Lower leg skin (tissue), 4 donors: ENCODE measurements at regions not wholly inside any gene's neighbourhood (a gene's known extent, or its start where the extent isn't known, plus 50 kb on each side); places are given as distances from the start of the nearest gene placed in this dataset.

Source experiments
- DNase-seq, 2 donors: peaks; one replicate each; pipeline ENCODE4 v3.0.0-alpha.2; 2019; ENCODE audit warnings: low spot score in 2 of 2
- H3K4me3 ChIP-seq: fragments of 200-600 bp; sonication (generic); 2 replicates; pipeline ENCODE4 v1.5.1; 2017; ENCODE audit warnings: mild to moderate bottlenecking, low read depth; ENCODE audit not compliant: poor library complexity, severe bottlenecking
- CTCF ChIP-seq, 3 donors: fragments of 450-650 bp; IDR thresholded peaks; one replicate each; pipeline ENCODE4 v1.5.1; 2016; ENCODE audit warnings: antibody characterized with exemption in 3 of 3, mild to moderate bottlenecking in 3 of 3, moderate library complexity in 2 of 3
- POLR2A ChIP-seq, 2 donors: fragments of 450-650 bp; IDR thresholded peaks; one replicate each; pipeline ENCODE4 v1.6.1; 2016 to 2017; ENCODE audit warnings: antibody characterized with exemption in 2 of 2, mild to moderate bottlenecking in 1 of 2, moderate library complexity in 1 of 2
- WGBS, 2 donors: methylation state at CpG; one replicate each; pipeline ENCODE4 v1.1.5; 2018; 5-methylcytosine and 5-hydroxymethylcytosine counted together
- intact Hi-C: fragments of 100-400 bp; cut with DNase I; formaldehyde crosslinking; loops from one replicate; pipeline ENCODE4 v1.15.0; 2023; ENCODE audit warnings: low total_unique reads

DNA sequence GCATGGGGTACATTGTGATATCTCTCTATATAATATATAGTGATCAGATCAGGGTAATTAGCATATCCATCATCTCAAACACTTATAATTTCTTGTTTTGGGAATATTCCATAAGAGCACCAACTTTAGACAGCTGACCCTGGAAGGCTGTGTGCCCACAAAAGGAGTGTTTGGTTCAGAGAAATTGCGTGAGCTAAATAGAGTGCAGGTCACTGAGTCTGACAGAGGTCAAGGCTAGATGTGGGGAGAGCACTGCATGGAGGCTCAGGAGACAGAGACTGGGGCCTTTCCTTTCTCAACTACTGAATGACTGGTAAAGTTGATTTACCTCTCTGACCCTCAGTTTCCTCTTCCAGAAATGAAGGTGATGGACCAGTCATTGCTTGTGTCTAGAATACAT lies 114.9 kb upstream of the ADGRF1 start:
- intact Hi-C loops, result no loop called here
- 88 to 95% methylated on average over 1 of the region's 1 CpG for WGBS, 2 donors
- H3K4me3 ChIP-seq, result no peak overlapping the region
- no peak for DNase-seq
- TF ChIP-seq CTCF (IDR thresholded peaks at IDR 0.05) (no peak), POLR2A (IDR thresholded peaks at IDR 0.05) (no peak)

DNA sequence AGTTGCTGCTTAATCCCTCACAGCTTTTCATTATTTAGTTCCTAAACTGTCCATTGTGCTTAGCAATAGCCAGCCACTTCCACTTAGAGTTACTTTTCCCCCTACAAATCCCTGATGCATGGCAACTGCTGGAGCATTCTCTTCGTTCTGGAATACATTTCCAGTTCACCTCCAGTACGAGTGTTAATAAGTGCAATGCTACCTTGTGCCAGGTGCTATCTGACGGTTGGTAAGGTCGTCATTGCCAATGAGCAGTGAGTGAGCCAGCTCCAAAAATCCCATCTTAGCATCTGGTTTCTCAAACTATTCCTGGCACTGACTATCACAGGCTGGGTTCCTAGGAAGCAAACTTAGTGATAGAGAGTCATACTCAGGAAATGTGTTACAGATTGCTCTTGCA lies 114.1 kb upstream of the ADGRF1 start:
- TF ChIP-seq POLR2A (IDR thresholded peaks at IDR 0.05) (no peak), CTCF (IDR thresholded peaks at IDR 0.05) (no peak)
- intact Hi-C loops, result no loop called here
- H3K4me3 ChIP-seq, result no peak overlapping the region
- WGBS, 2 donors, result 56% methylated on average over 4 of the region's 4 CpGs
- no peak for DNase-seq

GRCh38 chr6:47153404-47153755 lies 111.2 kb upstream of the ADGRF1 start:
- intact Hi-C loops, result no loop called here
- WGBS, 2 donors, result 75 to 87% methylated on average over 3 of the region's 3 CpGs
- no peak for TF ChIP-seq POLR2A (IDR thresholded peaks at IDR 0.05)
- DNase-seq, result no peak
- no peak overlapping the region for H3K4me3 ChIP-seq

DNA sequence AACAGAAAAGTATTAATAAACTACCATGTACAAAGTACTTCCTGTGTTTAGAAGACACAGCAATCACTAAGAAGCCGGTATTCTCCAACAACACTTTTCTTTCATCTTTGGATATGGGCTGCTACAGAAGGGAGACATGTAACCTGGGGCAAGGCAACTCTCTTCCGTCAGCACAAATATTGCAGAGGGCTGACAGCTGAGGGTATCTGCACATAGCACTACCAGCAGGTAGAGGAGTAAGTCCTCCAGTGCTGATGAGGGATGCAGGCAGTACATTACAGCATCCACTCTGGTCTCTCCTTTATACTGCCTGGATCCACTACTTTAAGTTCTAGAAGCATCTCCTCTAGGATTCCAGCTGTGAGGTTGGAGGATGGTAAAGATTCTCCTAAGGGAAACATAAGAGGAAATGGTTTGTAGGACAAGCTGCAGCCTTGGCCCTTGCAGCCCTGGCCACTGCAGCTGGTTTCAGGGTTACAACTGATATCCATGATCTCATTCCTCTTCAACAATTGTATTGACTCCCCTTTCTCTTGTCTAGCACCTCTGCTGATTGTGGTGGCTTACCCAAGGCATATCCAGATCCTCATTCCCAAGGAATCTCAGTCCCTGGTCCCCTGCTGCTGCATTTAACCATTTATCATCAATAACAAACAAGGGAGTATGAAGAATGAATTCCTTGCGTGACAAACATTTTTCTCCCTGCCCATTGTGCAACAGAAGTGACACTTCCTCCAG lies 110.7 kb upstream of the ADGRF1 start:
- no peak for DNase-seq
- TF ChIP-seq POLR2A (IDR thresholded peaks at IDR 0.05) (no peak), CTCF (IDR thresholded peaks at IDR 0.05) (no peak)
- H3K4me3 ChIP-seq, result no peak overlapping the region
- WGBS, 2 donors, result 79 to 82% methylated on average over 3 of the region's 3 CpGs
- intact Hi-C loops, result no loop called here

DNA sequence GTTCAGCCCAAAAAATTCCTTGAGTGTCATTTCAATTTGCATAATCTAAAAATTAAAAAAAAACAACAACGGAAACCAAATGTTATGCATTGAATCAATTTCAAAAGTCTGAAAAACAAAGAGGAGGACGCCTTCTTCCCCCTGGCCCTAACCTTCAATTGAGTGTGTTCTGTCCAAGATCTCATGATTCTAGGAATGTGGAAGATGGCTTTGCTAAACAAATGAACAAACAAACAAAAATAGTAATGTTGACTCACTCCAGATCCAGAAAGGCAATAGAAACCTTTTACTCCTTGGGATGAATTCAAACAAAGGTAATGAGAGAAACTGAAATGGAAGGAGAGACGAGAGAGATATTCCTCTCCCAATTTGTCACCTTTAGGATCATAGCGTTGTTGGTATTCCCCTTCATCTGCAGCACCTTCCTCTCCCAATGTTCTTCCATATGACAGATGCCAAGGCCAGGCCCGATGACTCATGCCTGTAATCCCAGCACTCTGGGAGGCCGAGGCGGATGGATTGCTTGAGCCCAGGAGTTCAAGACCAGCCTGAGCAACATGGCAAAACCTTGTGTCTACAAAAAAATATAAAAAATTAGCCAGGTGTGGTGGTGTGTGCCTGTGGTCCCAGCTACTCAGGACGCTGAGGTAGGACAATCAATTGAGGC lies 109.2 kb upstream of the ADGRF1 start:
- no peak overlapping the region for H3K4me3 ChIP-seq
- WGBS, 2 donors, result 73 to 76% methylated on average over 8 of the region's 8 CpGs

More for the DNA sequence above, 109.2 kb upstream of the ADGRF1 start:
- DNase-seq, result no peak
- TF ChIP-seq CTCF (IDR thresholded peaks at IDR 0.05) (no peak), POLR2A (IDR thresholded peaks at IDR 0.05) (no peak)
- intact Hi-C loops, result no loop called here
